Stimulated activated CD4-positive, alpha-beta T cell treated with anti-CD3 and anti-CD28 coated beads, Interleukin-12 subunit alpha, Interleukin-12 subunit beta, amount 100 ng/mL, for 24 hours (primary cell): ENCODE measurements at regions not wholly inside any gene's neighbourhood (a gene's known extent, or its start where the extent isn't known, plus 50 kb on each side); places are given as distances from the start of the nearest gene placed in this dataset.

Experiments used
- DNase-seq, 2 experiments: peaks; one replicate each; pipeline ENCODE4 v3.0.0-alpha.2; 2020; ENCODE audit warnings: low read depth in 2 of 2

GRCh38 chr18:11269257-11269656 is 119.9 kb upstream of the PIEZO2 start:
- no peak for DNase-seq

DNA sequence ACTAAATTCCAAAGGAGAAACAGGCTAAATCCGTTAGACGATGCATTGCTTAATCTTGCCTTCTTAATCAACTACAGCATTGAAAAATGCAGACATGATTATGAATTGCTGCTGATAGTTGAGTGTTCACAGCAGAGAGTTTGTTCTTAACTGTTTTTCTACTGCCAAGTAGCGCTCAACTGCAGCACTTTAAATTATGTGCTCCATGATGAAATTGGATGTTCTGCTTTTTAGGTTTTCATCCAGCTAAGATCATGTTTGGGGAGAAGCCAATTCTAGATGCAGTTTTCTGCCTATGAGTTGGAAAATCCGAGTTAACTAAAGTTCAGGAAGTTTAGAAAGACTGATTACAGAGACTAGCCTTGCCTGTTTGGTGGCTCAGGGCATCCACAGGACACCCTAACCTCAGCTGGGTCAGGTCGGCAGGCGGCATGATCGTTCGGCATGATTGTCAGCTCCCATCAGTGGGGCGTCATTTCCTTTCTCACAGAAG is 119.4 kb upstream of the PIEZO2 start:
- no peak for DNase-seq

- DNase-seq, result no peak
These were observed 118.8 kb upstream of the PIEZO2 start for GRCh38 chr18:11268153-11268552.

DNA sequence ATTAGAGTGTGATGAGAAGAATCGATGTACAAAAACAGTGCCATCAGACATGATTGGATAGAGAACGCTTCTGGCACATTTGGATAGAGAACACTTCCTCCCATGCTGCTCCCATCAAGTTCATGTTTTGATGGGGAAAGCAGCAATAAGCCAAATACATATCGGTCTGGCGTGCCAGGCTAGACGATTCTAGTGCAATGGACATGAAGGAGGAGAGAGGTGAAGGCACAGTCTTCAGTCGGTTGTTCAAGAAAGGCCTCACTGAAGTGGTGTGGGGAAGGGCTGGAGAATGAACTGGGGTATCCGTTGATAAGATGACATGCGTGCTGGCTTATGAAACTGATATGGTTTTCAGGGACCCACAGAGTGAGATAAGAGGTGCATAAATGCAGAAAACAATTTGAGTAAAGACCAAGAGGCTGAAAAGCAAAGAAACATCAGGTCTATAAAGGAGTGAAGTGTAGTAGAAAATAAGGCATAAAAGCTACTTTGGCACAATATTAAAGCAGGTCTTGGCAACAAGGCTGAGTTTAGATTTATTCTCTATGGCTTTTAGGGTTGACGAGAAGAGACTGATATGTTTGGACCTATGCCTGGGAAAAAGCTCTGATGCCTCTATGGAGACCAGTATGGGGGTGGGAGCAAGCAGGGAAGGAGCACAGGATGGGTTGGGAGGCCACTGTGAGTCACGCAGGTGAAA is 117.6 kb upstream of the PIEZO2 start:
- DNase-seq, result no peak

DNA sequence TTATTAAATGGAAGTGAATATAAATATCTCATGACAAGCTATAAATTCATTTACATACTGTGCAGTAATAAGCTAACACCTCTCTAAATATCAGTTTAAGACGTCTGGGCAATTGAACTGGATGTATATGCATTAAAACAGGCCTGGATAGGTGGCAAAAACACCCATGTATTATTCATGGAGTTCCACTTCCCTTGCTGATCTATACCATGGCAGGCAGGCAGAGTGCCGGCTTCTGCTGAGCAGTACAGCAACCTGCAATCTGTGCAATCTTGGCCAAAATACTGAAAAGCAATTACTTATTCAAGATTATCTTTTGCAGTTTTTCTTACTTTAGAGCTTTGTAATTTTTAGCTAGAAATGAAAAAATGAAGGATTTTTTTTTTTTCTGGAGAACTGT is 112.1 kb upstream of the PIEZO2 start:
- no peak for DNase-seq

DNA sequence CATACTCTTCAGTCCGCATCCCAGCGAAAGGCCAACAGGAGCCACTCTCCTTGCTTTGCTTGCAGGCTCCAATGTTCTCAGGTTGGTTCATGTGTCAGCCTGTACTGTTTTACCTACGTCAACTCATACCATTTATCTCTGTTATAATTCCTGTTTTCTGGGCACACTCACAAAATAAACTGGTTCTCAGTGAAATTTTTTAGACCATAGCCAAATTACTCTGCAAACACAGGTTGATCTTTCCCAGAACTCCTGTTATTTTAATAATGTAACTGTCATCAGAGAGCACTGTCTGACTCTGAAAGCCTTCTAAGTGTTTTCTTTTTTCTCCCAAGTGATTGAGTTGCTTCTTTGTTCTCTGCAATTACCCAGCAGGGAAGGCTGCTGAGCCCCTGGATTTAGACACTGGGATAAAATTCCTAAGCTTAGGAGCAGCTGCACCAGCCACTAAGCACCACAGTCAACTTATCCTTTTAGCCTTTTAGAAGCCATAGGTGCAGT is 111.6 kb upstream of the PIEZO2 start:
- no peak for DNase-seq

GRCh38 chr18:11259469-11260150 is 110.2 kb upstream of the PIEZO2 start:
- DNase-seq, result no peak

DNA sequence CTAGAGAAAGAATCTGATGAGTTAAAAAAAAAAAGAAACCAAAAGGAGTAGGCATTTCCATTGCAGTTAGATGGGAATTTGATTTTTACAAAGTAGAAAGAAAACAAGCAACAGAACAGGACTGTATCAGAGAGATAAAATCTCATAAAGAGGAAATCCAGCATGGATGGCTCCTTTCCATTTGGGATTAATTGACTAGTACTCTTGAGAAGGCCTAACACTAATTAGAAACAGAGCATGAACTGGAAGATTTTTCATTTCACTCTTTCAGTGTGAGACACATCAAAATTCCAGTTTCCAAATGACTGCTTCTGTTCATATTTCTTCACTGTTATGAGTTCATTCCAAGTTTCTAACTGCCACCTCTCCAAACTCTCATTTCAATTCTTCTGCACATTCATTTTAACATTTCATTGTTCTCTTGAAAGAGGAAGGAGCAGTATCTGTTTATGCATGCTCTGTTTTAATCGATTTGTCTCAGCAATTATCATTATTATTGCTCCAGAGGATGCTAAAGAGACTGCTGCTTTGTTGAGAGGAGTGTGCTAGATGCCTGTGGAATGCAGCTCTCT is 108.8 kb upstream of the PIEZO2 start:
- DNase-seq, result no peak

DNA sequence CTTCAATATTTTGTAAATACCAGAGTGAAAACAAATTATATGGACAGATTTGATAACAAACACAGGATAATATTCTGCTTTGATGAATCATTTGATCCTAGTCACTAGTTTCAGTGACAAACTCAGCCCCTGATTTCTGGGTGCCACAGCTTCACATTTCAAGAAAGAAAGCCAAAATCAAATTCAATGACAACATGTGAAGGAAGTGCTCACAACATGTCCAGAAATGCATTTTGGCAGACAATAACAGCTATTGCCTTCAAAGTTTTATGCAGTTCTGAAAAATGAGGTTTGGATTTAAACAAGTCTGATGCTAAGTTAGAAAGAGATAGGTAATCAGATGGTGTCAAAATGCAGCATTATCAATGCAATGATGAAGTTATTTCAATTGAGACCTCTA is 106.9 kb upstream of the PIEZO2 start:
- DNase-seq, result no peak

- DNase-seq, result no peak
These were observed 102.5 kb upstream of the PIEZO2 start for GRCh38 chr18:11251891-11252270.

- no peak for DNase-seq
These were observed 102.0 kb upstream of the PIEZO2 start for GRCh38 chr18:11251229-11251890.

DNA sequence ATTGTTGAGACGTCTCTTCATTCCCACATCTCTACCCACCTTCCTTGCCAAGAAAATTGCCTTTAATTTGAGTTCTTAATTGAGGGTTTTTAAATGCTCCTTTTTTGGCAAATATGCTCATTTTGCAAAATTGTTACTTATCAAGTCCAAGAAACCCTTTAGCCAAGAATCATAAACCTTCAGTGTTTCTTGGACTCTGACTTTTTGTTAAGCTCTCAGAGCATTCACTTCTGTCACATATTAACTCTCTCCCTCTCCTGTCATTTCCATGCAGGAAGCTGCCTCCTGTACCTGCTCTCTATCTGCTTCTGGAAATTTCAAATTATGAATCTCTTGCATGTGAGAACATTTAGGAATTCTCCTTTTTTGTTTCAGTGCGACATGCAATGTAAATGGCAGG is 100.0 kb upstream of the PIEZO2 start:
- no peak for DNase-seq

- DNase-seq, result no peak
These were observed 98.1 kb upstream of the PIEZO2 start for GRCh38 chr18:11247381-11247970.

GRCh38 chr18:11246495-11247300 is 97.3 kb upstream of the PIEZO2 start:
- no peak for DNase-seq

DNA sequence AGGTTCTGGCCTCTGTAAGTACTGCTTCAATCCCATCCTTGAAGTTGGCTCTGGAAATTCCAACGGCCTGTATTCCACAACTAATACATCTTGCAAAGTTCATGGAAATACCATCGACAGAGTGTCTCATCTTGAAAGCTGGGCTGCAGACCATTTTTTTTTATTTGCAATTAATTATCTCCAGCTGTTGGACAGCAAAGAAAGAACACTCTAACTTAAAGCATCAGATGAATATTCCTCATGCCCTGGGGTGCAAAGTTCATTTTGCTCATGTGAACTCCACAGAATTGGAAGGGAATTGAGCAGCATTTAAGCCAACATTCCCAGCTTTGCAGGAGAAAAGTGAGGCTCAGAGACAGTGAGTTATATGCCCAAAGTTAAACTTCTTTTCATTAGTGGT is 96.5 kb upstream of the PIEZO2 start:
- no peak for DNase-seq

DNA sequence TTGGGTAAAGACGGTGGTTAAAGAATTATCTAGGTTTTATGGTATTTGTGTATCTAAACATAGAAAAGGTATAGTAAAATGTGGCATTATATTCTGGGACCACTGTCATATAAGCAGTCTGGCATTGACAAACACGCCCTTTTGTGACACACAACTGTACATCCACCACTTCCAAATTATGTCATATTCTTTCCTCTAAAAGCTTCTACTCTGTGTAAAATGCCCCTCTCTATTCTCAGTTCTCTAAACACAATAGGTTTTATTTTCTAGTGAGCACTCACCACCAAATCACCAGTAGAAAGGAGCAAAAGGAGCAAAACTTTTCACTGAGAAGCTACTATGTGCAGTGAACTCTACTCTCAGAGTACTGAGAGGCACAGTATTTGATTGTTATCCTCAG is 88.1 kb upstream of the PIEZO2 start:
- DNase-seq, result no peak

GRCh38 chr18:11237066-11237465 is 87.7 kb upstream of the PIEZO2 start:
- DNase-seq, result no peak

- DNase-seq, result no peak
These were observed 74.8 kb upstream of the PIEZO2 start for GRCh38 chr18:11224153-11224552.

DNA sequence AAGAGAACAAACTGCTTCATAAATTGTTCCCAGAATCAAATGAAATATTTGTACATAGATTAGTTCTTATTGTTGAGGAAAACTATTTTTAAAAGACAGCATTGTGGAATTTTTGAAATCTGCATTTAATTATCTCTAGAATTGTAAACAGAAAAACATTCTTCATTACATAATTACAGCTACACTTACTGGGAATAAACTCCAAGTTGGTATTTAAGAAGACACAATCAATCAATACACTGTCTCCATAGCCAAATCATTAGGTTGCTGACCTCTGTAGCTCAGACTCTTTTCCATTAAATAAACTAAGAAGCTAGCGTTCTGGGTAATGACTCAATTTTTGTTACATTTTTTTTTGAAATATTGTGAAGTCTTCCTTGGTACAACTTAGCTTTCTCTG is 70.2 kb upstream of the PIEZO2 start:
- no peak for DNase-seq

- DNase-seq, result no peak
These were observed 65.8 kb upstream of the PIEZO2 start for GRCh38 chr18:11215216-11215615.

GRCh38 chr18:11204020-11204419 is 54.7 kb upstream of the PIEZO2 start:
- DNase-seq, result no peak
